ENCODE measurements at regions not wholly inside any gene's neighbourhood (a gene's known extent, or its start where the extent isn't known, plus 50 kb on each side); places are given as distances from the start of the nearest gene placed in this dataset.

DNA sequence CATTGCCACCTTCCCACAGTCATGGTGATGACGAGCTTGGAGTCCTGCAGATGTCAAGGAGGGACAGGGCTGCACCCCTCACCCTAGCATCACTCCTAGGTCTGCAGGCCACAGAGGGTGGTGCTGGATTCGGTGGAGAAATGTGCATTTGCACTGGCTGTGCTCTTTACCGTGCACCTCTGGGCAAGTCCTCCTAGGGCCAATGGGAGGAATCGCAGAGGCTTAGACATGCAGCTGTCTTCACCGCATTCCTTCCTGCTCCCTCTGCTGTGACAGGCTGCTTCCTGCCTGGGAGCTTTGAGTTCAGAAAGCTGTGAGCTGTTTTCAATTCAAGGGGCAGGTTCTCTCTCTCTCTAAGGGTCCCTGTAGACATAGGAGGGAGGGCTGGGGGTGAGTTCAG lies 85.1 kb downstream of the EDN3 start:
- TF ChIP-seq POLR2A (IDR thresholded peaks at IDR 0.05) = no peak
- TF ChIP-seq, protein P1, sequence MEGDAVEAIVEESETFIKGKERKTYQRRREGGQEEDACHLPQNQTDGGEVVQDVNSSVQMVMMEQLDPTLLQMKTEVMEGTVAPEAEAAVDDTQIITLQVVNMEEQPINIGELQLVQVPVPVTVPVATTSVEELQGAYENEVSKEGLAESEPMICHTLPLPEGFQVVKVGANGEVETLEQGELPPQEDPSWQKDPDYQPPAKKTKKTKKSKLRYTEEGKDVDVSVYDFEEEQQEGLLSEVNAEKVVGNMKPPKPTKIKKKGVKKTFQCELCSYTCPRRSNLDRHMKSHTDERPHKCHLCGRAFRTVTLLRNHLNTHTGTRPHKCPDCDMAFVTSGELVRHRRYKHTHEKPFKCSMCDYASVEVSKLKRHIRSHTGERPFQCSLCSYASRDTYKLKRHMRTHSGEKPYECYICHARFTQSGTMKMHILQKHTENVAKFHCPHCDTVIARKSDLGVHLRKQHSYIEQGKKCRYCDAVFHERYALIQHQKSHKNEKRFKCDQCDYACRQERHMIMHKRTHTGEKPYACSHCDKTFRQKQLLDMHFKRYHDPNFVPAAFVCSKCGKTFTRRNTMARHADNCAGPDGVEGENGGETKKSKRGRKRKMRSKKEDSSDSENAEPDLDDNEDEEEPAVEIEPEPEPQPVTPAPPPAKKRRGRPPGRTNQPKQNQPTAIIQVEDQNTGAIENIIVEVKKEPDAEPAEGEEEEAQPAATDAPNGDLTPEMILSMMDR (IDR thresholded peaks at IDR 0.05) = no peak

Data from tibial nerve (tissue), 3 donors.